Astrocyte (in vitro differentiated cells and primary cell): ENCODE measurements at regions not wholly inside any gene's neighbourhood (a gene's known extent, or its start where the extent isn't known, plus 50 kb on each side); places are given as distances from the start of the nearest gene placed in this dataset.

Experiments used
- DNase-seq: peaks from one replicate; pipeline ENCODE4 v3.0.0-alpha.2; 2010; ENCODE audit warnings: low read depth
- FAIRE-seq: peaks from 2 replicates; lab custom pipeline; 2011; peaks lifted over from hg19 to GRCh38; lab: Jason Lieb, UNC
- H2AFZ ChIP-seq: 2 replicates; pipeline ENCODE4 v1.6.0; 2012; ENCODE audit warnings: low read depth, low read length, inconsistent platforms
- H3K27ac ChIP-seq: 2 replicates; pipeline ENCODE4 v1.5.1; 2011; ENCODE audit warnings: low read depth, low read length, inconsistent platforms
- H3K27me3 ChIP-seq: 2 replicates; pipeline ENCODE4 v1.6.0; 2011; ENCODE audit warnings: low read length, inconsistent platforms; ENCODE audit not compliant: insufficient read depth
- H3K36me3 ChIP-seq: 2 replicates; pipeline ENCODE4 v1.5.1; 2011; ENCODE audit warnings: low read length, inconsistent platforms; ENCODE audit not compliant: insufficient read depth
- H3K4me1 ChIP-seq: 2 replicates; pipeline ENCODE4 v1.5.1; 2011; ENCODE audit warnings: low read length, inconsistent platforms; ENCODE audit not compliant: insufficient read depth
- H3K4me2 ChIP-seq: 2 replicates; pipeline ENCODE4 v1.6.0; 2012; ENCODE audit warnings: low read length, inconsistent platforms
- H3K4me3 ChIP-seq: 2 replicates; pipeline ENCODE4 v1.5.1; 2011; ENCODE audit warnings: low read depth, mild to moderate bottlenecking, low read length, inconsistent platforms; ENCODE audit not compliant: insufficient read depth
- H3K79me2 ChIP-seq: 2 replicates; pipeline ENCODE4 v1.6.0; 2012; ENCODE audit warnings: mild to moderate bottlenecking, low read length, inconsistent platforms; ENCODE audit not compliant: insufficient read depth
- H3K9ac ChIP-seq: 2 replicates; pipeline ENCODE4 v1.6.0; 2012; ENCODE audit warnings: mild to moderate bottlenecking, low read length, inconsistent platforms
- H3K9me3 ChIP-seq: 2 replicates; pipeline ENCODE4 v1.5.1; 2012; ENCODE audit warnings: low read depth, mild to moderate bottlenecking, low read length, inconsistent platforms; ENCODE audit not compliant: insufficient read depth
- H4K20me1 ChIP-seq: 2 replicates; pipeline ENCODE4 v1.6.0; 2012; ENCODE audit warnings: low read length, inconsistent platforms; ENCODE audit not compliant: insufficient read depth
- H3K27ac Mint-ChIP-seq: one replicate; pipeline ENCODE4 v1.8.0; 2021; ENCODE audit warnings: mild to moderate bottlenecking, mixed read lengths; ENCODE audit not compliant: unreplicated experiment
- H3K27me3 Mint-ChIP-seq: one replicate; pipeline ENCODE4 v1.8.0; 2021; ENCODE audit warnings: low read depth, mixed read lengths; ENCODE audit not compliant: unreplicated experiment
- H3K36me3 Mint-ChIP-seq: one replicate; pipeline ENCODE4 v1.8.0; 2021; ENCODE audit warnings: low read depth, mixed read lengths; ENCODE audit not compliant: unreplicated experiment
- H3K4me1 Mint-ChIP-seq: one replicate; pipeline ENCODE4 v1.8.0; 2021; ENCODE audit warnings: low read depth, mixed read lengths; ENCODE audit not compliant: unreplicated experiment
- H3K4me3 Mint-ChIP-seq: one replicate; pipeline ENCODE4 v1.8.0; 2021; ENCODE audit warnings: mild to moderate bottlenecking, moderate library complexity, mixed read lengths; ENCODE audit not compliant: unreplicated experiment
- H3K9me3 Mint-ChIP-seq: one replicate; pipeline ENCODE4 v1.8.0; 2021; ENCODE audit warnings: mild to moderate bottlenecking, mixed read lengths; ENCODE audit not compliant: unreplicated experiment
- CTCF ChIP-seq: IDR thresholded peaks from 2 replicates; pipeline ENCODE4 v1.5.1; 2011; ENCODE audit warnings: low read depth, mild to moderate bottlenecking, inconsistent platforms, low read length, moderate library complexity; ENCODE audit not compliant: insufficient read depth
- EZH2 ChIP-seq: IDR thresholded peaks from 2 replicates; pipeline ENCODE4 v1.6.1; 2012; ENCODE audit warnings: mild to moderate bottlenecking, low read length, inconsistent platforms; ENCODE audit not compliant: insufficient read depth

- no peaks in the 10 kb centered on the region for H3K9me3 ChIP-seq
- no peaks in the 10 kb centered on the region for H4K20me1 ChIP-seq
- H3K27ac ChIP-seq, result no peak overlapping the region
- no peaks in the 10 kb centered on the region for H3K79me2 ChIP-seq
- H3K27me3 ChIP-seq, result peaks cover 4% of the 10 kb centered on the region
- DNase-seq (no peak), FAIRE-seq (no peak)
- no peak overlapping the region for H2AFZ ChIP-seq
- Mint-ChIP-seq H3K27me3 (peaks cover 71% of the 10 kb centered on the region), H3K36me3 (no peaks in the 10 kb centered on the region), H3K4me1 (peaks cover 3% of the 10 kb centered on the region), H3K27ac (no peak overlapping the region), H3K4me3 (no peak overlapping the region), H3K9me3 (no peaks in the 10 kb centered on the region)
- no peak overlapping the region for H3K4me2 ChIP-seq
- no peaks in the 10 kb centered on the region for H3K4me1 ChIP-seq
- H3K9ac ChIP-seq, result no peak overlapping the region
- no peaks in the 10 kb centered on the region for H3K36me3 ChIP-seq
- TF ChIP-seq CTCF, result no peak
- TF ChIP-seq EZH2, result no peak
- no peak overlapping the region for H3K4me3 ChIP-seq
Observed at GRCh38 chr9:89776795-89777525, 172.1 kb downstream of the GADD45G start.

- Histone ChIP-seq H3K9me3 (no peaks in the 10 kb centered on the region), H4K20me1 (no peaks in the 10 kb centered on the region), H3K4me2 (no peak overlapping the region), H2AFZ (no peak overlapping the region), H3K27ac (no peak overlapping the region), H3K4me3 (no peak overlapping the region), H3K4me1 (no peaks in the 10 kb centered on the region), H3K36me3 (no peaks in the 10 kb centered on the region), H3K27me3 (peaks cover 4% of the 10 kb centered on the region), H3K79me2 (no peaks in the 10 kb centered on the region), H3K9ac (no peak overlapping the region)
- peaks cover 72% of the 10 kb centered on the region for H3K27me3 Mint-ChIP-seq
- TF ChIP-seq CTCF (no peak), EZH2 (no peak)
- FAIRE-seq (no peak), DNase-seq (no peak)
- no peak overlapping the region for H3K4me3 Mint-ChIP-seq
- no peaks in the 10 kb centered on the region for H3K36me3 Mint-ChIP-seq
- no peak overlapping the region for H3K27ac Mint-ChIP-seq
- peaks cover 4% of the 10 kb centered on the region for H3K4me1 Mint-ChIP-seq
- H3K9me3 Mint-ChIP-seq, result no peaks in the 10 kb centered on the region
Observed at GRCh38 chr9:89777544-89777943, 172.7 kb downstream of the GADD45G start.
